HG03571 (cell line): ENCODE measurements at regions not wholly inside any gene's neighbourhood (a gene's known extent, or its start where the extent isn't known, plus 50 kb on each side); places are given as distances from the start of the nearest gene placed in this dataset.

ENCODE experiments used
- ATAC-seq: cut with Tn5 transposase; IDR thresholded peaks from one replicate; pipeline ENCODE4 v1.9.1; 2021; ENCODE audit not compliant: unreplicated experiment

DNA sequence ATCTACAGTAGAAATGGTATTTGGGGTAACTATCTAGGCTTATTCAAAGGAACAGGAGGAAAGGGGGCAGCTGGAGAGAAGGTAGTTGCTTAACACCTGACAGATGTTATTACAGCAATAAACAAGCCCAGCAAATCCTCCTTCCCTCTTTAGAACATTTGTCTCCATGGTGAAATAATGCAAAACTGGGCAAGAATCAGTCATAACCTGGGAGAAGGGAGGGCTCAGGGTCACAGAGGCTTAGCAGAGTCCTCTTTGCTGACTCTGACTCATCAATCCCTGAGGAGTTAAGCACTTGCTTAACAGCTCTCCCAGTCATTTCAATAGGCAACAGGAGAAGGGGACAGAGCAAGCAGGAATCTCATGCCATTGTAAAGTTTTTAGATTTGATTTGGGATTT, 230.3 kb downstream of the IBTK start:
- ATAC-seq = no peak

DNA sequence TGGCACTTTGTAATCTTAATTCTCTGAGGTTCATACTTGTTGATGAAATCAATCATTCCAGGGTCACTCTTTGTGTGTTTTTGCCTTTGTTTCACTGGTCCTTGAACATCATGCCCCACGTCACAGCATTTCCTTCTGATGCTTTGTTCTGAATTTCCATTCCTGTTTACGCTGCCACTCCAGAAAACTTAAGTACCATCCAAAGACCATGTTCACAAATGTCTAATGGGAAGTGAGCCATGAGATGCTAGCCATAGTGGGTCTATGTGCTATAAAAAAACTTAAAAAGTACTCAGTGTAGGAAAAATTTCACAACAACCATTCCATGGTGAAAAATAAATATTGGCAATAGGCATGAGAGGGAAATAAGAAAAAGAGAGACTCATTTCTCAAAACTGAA, 232.0 kb downstream of the IBTK start:
- no peak for ATAC-seq

DNA sequence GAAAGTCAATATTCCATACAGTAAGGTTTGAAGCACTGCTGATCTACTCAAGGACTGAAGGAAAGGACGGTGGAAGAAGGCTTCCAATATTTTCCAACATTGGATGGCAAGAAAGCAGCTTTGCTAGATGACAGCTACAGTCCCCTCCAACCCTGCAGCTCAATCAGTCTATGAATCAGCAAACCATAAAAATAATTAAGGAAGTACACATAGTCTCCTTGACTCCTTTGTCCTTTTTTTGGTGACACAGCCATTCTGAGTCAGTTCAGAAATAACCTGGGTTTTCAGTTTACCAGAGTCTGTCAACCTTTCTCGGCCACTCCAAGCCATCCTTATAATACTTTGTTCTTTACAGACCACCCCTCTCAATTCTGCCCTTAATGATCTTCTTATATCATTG, 232.5 kb downstream of the IBTK start:
- no peak for ATAC-seq

DNA sequence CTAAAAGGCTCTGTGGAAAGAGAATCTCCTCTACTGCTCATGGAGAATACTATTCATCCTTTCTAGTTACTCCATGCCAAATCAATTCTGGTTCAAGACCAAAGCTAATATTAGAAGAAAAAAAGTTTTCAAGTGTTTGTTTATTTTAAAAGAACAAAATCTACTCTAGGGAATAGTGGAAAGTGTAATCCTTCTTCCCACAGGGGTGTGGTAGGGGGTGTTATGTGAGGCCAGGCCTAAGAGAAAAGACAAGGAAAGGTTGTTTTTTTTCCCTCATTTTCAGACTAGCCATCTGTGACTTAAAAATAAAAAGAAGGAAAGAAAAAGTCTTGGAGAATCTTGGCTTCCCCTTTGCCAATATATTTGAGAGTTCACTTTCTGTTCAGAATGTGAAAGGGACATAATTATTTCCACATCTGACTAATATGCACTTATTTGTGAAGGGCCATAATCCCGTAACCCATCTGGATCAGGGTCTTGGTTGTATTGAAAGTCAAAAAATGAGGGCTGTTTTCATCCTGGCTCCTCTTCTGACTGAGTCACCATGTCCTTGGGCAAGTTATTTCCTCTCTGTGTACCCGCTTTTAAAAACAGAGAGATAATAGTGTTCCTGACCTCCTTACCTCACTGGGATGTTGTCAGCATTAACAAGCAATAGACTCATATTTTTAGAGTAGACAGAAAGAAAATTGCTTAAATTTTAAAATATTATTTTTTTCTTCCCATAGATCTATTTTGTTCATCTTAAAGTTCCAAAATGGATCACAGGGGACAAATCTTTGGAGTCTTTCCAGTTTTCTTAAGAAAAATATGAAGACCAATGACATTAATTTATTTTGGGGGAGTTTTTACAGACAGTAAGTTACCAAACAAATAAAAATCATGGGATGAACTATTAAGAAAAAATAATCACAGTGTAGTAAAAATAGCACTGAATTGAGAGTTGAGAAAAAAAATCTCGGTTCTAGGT, 233.7 kb downstream of the IBTK start:
- ATAC-seq = no peak

DNA sequence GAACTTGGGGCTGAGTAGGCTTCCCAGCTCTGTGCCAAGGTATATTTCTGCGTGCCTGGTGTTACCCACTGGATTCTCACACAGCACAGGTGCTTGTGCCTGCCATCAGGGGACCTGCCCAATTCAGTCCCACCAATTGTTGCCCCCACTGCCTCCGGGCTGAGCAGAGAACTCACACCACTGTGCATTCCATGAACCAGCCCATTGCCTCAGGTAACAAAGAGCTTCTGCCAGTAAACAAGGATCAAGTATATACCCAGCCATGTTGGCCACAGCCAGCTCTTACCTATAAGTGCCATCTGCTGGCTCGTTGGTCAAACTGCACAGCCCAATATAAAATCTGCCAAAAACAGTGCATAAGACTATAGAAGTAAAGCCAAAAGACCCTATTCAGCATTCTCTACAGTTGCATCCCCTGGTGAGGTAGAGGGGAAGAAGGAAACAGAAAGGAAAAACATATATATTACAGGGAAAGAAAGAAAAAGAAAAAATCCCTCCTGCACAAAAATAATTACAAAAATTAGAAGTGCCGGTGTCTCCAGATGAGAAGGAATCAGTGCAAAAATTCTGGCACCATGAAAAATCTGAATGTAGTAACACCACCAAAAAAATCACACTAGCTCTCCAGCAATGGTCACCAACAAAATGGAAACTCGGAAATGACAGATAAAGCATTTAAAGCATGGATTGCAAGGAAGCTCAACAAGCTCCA, 241.4 kb downstream of the IBTK start:
- ATAC-seq = peak; percentile 78

DNA sequence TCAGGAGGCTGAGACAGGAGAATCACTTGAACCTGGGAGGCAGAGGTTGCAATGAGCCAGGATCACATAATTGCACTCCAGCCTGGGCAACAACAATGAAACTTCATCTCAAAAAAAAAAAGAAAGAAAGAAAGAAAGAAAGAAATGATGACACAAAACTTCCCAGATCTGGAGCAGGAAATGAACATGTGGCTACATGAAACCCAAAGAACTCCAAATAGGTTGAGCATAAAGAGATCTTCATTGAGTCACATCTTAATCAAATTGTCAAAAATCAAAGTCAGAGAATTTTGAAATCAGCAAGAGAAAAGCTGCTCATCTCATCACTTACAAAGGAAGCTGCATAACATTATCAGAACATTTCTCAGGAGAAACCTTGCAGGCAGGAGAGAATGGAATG, 247.0 kb downstream of the IBTK start:
- no peak for ATAC-seq

DNA sequence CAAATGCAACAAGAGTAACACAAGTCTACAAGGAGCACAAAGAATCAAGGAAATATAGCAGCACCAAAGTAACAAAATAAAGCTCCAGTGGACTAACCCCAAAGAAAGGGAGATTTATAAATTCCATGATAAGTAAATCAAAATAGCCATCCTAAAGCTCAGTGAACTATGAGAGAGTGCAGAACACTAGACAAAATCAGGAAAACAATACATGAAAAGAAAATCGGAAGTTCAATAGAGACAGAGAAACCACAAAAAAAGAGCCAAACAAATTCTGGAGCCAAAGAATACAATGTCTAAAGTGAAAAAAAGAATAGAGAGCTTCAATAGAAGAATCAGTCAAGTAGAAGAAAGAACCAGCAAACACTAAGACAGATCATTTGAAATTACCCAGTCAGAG, 247.3 kb upstream of the TENT5A start:
- ATAC-seq = no peak

DNA sequence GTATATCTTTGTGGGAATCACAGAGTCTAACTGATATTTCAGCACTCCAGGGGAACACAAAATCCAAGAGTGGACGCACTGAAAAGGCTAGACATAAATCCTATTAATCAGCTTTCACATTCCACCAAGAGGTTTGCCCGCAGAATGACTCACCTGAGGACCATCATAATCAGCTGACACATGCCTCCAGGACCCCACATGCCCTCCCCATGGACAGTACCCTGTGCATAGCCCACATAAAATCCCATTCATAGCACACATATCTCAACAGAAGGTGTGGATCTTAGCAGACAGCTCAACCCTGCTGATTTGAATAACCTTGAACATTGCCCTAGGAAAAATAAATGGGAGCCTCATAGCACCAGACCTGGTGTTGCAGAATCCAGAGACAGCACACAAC, 246.8 kb upstream of the TENT5A start:
- ATAC-seq = no peak

DNA sequence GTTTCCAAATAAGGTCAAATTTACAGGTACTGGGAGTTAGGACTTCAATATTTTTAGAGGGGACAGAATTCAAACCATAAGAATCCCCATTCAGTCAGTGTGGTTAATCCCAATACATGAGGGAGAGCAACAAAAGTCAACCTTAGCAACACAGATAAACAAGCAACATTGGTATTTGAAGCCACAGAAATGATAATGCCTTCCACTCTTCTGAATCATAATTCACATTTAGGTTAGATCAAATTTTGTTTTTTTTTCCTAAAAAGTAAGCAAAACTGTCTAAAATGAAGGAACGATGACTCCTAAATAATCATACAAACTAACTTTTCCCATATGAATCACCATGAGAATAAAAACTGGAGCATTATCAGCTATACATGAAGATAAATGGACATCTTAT, 246.0 kb upstream of the TENT5A start:
- ATAC-seq = no peak

DNA sequence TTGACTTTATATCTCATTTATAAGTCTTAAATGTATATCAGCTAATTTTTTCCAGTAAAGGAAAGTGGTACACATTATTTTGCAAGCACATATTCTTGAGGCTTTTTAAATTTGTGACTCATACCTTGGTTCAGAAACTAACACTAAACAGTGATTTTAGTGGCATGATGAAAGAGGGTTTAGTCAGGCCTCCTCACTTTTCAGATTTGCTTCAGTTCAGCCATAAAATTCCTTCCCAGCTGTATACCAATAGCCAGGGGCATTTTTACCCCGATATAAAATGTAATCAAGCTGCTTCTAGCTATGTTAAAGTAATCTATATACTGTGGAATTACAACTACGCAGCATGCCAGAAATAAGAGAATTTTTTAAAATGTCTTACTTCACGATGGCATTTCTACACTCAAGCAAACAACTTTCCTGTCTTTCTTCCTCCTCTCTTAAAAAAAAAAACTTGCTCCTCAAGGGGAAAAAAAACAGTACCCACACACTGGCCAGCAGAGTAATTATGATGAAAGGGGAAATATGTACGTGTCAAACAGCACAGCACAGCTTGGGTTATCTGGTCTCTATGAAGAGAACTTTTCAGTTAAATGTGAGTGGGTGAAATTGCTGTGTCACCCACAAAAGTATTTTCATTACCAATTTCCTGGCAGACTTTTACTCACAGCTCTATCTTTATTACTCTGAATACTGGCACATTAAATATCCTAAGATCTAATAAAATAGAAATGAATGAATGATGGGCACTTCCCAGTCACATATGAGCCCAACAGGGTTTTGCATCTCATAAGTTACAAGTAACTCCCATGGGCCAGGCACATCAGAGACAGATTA, 244.8 kb upstream of the TENT5A start:
- ATAC-seq = no peak

DNA sequence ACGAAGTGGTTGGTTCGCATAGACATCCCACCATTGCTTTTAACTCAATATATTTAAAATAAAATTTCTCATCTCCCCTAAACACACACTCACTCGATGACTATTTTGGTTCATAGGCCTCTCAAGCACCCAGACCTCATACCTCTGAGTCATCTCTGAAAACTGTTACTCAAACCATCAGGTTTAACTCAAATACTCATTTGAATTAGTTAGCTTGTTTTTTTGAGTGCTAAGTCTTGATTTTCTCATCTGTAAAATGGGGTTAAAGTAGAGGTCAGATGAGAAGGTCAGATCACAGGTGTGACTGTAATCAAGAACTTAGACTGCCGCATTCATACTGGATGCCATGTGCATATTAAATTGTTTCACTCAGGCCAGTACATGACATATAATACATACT, 243.9 kb upstream of the TENT5A start:
- no peak for ATAC-seq

DNA sequence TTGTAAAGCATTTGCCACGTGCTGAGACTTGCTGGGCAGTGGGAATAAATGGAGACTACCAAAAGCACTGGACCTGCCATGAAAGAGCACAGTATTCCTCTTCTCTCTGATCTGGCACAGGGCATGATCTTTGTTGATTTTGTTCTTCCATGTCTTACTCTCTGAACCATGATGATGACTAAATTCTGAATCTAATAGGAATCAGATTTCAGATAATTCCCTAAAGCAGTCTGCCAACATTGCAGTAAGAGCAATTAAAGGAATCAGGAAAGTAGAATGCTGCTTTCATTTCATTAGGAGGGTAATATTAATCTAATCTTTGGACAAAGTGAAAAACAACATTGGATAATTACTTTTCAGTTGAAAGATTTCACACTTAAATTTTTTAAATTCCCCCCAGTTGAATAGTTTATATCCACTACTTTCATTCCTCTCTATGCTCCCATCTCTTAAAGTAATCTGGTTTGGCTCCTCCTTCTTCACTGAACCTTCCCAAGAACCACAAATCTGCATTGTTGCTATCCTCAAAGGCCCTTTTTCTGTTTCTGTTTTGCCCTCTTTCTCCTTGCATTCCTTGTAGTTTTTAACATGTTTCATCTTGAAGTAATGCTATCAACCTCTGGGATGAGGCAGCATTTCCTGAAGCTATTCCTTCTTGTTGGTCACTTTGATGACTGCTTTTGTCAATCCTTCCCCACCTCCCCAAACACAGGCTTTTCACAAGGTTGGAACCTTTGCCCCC, 243.2 kb upstream of the TENT5A start:
- ATAC-seq = no peak

DNA sequence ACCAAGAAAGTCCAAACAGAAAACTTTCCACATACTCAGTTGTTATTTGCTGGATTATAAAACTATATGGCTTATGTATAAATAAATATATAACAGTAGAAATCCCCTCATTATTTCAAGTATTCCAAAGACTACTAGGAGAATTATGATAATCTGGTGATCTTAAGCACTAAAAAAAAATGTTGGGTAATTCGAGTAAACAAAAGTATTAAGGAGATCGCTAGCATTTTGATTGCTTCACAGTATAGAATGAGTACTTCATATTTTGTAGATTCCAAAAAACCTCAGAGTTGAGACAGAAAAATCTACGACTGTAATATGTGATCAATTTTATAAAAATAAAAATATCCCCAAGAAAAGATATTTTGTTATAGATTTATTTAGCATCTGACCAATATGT, 236.4 kb upstream of the TENT5A start:
- ATAC-seq = no peak

DNA sequence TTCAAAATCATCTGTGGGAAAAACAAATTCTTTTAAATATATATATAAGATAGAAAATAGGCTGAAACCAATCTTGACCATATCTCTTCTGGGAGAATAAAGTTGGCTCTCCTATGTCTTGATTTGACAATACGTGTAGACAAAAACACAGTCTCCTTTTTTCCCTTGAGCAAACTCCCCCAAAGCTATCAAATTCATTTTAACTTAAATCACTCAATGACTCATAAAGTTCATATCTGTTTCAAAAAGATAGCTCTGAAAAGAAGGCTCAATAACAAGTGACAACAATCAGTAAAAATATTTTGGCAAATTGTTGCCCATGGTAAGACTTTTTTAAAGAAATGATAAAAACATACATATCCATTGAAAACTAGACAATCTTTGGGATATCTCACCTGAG, 236.0 kb upstream of the TENT5A start:
- no peak for ATAC-seq

DNA sequence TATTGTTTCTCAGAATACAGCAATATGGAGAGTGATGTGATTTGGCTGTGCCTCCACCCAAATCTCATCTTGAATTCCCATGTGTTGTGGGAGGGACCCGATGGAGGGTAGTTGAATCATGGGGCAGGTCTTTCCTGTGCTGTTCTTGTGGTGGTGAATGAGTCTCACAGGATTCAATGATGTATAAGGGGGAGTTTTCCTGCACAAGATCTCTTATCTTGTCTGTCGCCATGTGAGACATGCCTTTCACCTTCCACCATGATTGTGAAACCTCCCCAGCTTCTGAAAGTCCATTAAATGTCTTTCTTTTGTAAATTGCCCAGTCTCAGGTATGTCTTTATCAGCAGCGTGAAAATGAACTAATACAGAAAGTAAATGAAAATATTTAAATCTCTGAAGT, 234.8 kb upstream of the TENT5A start:
- ATAC-seq = no peak

DNA sequence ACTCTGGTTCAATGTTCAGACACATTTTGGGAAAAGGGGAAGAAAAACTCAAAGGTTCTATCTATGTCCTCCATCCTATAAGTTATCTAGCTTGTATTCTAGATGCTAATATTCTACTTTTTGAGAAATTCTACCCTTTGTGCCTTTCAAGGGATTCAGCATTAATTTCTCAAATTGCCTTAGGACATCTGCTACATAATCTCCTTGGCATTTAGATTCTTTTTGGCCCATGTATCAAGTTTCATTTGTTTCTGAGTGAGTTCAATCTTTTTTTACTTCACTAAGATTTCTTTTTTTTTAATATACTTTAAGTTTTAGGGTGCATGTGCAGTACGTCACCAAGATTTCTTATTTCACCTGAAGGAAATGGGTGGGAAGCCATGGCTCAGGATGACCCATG, 232.7 kb upstream of the TENT5A start:
- no peak for ATAC-seq

DNA sequence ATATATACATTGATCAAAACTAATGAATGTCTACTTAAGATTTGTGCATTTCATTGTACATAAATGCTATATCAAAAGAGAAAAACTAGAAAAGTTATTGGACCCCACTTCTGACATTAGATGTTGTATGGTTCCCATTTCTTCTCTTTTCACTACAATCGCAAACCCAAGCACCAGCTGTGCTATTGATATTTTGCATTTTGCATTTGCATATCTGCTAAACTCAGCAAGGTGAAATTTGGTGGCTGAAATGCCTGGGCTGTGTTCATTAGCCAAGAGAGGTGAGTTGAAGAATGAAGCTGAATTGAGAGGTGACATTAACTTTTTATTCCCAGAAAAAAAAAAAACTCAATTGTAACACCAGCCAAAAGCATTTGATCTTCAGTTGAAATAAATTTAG, 232.1 kb upstream of the TENT5A start:
- no peak for ATAC-seq

DNA sequence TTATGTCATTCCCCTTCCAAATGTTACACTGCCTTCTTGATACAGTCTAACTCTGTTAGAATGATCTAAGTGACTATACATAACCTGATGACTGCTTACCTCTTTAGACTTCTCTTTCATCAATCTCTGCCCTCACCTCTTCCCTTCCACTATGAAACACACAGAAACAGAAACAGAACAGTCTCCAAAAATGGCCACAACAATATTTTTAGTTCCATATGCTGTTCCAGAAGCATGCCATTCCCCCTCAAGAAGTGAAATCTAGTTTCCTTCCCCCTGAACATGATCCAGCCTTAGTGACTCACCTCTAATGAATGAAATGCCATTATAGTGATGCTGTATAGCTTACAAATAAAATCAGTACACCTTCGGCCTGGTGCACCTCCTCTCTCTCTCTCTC, 229.3 kb upstream of the TENT5A start:
- ATAC-seq = no peak

DNA sequence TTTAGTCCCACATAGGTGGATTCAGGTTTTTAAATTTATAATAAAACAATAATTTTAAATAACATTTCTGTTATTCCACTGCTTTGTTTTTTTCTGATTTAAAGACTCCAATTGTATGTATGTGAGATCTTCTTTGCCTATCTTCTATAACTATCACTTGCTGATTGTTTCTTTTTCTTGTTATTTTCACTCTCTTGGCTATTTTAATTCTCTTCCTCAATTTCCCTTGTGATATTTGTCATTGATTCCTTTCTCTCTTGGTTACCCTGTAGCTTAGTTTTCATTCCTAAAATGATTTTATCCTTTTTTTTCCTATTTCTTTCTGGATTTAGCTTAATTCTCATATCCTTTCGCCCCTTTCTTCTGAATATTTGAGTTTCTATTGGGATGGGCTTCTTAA, 227.3 kb upstream of the TENT5A start:
- no peak for ATAC-seq

DNA sequence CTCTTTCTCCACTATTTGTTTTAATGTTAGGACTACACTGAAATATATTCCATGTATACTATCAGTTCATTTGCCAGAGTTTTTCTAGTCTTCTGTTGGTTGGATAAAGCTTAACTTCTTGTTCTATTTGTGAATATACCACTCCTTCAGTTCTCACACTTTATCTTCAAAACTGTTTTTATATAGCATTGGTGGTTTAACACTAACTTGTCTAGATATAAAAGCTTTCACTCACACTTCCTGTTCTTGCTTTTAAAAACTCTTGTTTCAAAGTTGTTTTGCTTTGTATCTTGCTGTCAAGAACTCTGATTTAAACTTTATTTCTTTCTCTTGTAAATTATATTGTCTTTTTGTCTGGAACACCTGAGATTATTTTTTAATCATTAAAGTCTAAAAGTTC, 226.8 kb upstream of the TENT5A start:
- ATAC-seq = no peak

DNA sequence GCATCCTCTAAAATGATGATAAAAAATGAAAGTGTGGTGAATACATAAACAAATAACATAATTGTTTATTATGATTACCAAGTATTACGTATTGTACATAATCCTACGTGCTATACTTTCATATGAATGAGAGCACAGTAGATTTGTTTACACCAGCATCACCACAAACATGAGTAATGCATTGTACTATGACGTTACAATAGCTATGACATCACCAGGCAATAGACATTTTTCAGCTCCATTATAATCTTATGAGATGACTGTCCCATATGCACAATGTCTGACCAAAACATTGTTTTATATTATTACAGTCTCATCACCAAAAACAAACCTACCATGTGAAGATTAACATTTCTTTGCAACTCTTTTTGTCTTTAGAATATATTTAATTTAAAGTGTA, 225.7 kb upstream of the TENT5A start:
- ATAC-seq = no peak
